Neural progenitor cell (in vitro differentiated cells): ENCODE measurements at regions not wholly inside any gene's neighbourhood (a gene's known extent, or its start where the extent isn't known, plus 50 kb on each side); places are given as distances from the start of the nearest gene placed in this dataset.

Experiments
- EZH2 ChIP-seq: fragments of 200-600 bp; sonication (generic); IDR thresholded peaks from 2 replicates; pipeline ENCODE4 v1.6.1; 2017; ENCODE audit warnings: antibody characterized with exemption, mild to moderate bottlenecking, moderate library complexity
- EZH2phosphoT487 ChIP-seq: fragments of 200-600 bp; sonication (generic); IDR thresholded peaks from 2 replicates; pipeline ENCODE4 v1.6.1; 2017; ENCODE audit warnings: antibody characterized with exemption
- TF ChIP-seq, protein P1 (sequence below): fragments of 200-600 bp; sonication (generic); IDR thresholded peaks from 2 replicates; pipeline ENCODE4 v1.5.1; 2017; ENCODE audit warnings: antibody characterized with exemption, mild to moderate bottlenecking

DNA sequence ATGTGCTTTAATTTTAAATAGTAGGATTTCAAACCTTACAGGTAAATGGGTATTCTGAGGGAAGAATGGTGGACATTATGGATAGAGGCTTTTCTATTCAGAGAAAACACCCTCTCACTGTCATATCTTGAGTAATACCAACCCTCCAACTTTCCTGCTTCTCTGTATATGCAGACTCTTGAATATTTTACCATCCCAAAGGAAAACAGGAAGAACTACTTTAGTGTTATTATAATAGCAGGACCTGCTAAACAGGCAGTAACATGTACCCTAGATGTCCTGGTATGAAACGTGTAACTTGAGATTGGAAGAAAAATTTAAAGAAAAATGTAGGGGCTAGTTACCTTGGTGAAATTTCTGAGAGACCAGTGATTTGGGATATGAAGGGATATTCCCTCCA is 82.9 kb upstream of the TRHDE start:
- TF ChIP-seq EZH2 (no peak), EZH2phosphoT487 (no peak)
- TF ChIP-seq, protein P1, sequence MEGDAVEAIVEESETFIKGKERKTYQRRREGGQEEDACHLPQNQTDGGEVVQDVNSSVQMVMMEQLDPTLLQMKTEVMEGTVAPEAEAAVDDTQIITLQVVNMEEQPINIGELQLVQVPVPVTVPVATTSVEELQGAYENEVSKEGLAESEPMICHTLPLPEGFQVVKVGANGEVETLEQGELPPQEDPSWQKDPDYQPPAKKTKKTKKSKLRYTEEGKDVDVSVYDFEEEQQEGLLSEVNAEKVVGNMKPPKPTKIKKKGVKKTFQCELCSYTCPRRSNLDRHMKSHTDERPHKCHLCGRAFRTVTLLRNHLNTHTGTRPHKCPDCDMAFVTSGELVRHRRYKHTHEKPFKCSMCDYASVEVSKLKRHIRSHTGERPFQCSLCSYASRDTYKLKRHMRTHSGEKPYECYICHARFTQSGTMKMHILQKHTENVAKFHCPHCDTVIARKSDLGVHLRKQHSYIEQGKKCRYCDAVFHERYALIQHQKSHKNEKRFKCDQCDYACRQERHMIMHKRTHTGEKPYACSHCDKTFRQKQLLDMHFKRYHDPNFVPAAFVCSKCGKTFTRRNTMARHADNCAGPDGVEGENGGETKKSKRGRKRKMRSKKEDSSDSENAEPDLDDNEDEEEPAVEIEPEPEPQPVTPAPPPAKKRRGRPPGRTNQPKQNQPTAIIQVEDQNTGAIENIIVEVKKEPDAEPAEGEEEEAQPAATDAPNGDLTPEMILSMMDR: no peak
